B cell (primary cell): ENCODE measurements at regions not wholly inside any gene's neighbourhood (a gene's known extent, or its start where the extent isn't known, plus 50 kb on each side); places are given as distances from the start of the nearest gene placed in this dataset.

Source experiments
- ATAC-seq: fragments of 200-7000 bp; cut with Tn5 transposase; one replicate; pipeline ENCODE4 v1.10.0; 2021; ENCODE audit warnings: low read depth, mild to moderate bottlenecking, moderate number of reproducible peaks, moderate library complexity
- CTCF ChIA-PET: fragments of 350-600 bp; sonication (Branson Sonifier 250); formaldehyde crosslinking; loops from one replicate; lab custom pipeline; 2021; ENCODE audit warnings: antibody characterized with exemption, inconsistent platforms; lab: Charles Lee
- POLR2A ChIA-PET: fragments of 350-600 bp; sonication (Branson Sonifier 250); formaldehyde crosslinking; loops from one replicate; lab custom pipeline; 2021; ENCODE audit warnings: antibody characterized with exemption; lab: Charles Lee
- DNase-seq: peaks from one replicate; pipeline ENCODE4 v3.0.0; 2013
- H2AFZ ChIP-seq: 2 replicates; pipeline ENCODE4 v1.6.1; 2012; ENCODE audit warnings: mild to moderate bottlenecking, low read depth, low read length; ENCODE audit not compliant: insufficient read depth, poor library complexity, severe bottlenecking
- H3K27ac ChIP-seq, 2 donors: 1 replicate in 1 of 2; 2 replicates in 1 of 2; pipeline ENCODE4 v1.5.1; 2012 to 2013; ENCODE audit warnings: low read length in 2 of 2, mild to moderate bottlenecking in 2 of 2, moderate library complexity in 1 of 2
- H3K27me3 ChIP-seq, 4 experiments: fragments of 200-600 bp in 1 of 4; sonication (generic) in 1 of 4; replicated peaks in 1 of 4; 1 replicate in 2 of 4; 2 replicates in 2 of 4; pipeline versions ENCODE4 v1.6.1 to v1.7.0; 2013 to 2016; ENCODE audit warnings: low read length in 3 of 4, mild to moderate bottlenecking in 2 of 4, mixed read lengths in 1 of 4, moderate library complexity in 1 of 4; ENCODE audit not compliant: insufficient read depth in 4 of 4, control insufficient read depth in 3 of 4; ENCODE audit errors: control extremely low read depth in 1 of 4
- H3K36me3 ChIP-seq, 2 experiments: replicated peaks in 1 of 2; 1 replicate in 1 of 2; 2 replicates in 1 of 2; pipeline versions ENCODE4 v1.6.1 to v1.7.1; 2013; ENCODE audit warnings: low read length in 1 of 2; ENCODE audit not compliant: insufficient read depth in 2 of 2, control insufficient read depth in 1 of 2; ENCODE audit errors: control extremely low read depth in 1 of 2, extremely low read depth in 1 of 2
- H3K4me1 ChIP-seq, 2 donors: fragments of 200-600 bp in 1 of 2; sonication (generic) in 1 of 2; 1 replicate in 1 of 2; 2 replicates in 1 of 2; pipeline versions ENCODE4 v1.5.1 to v1.6.1; 2013 to 2017; ENCODE audit warnings: low read length in 2 of 2; ENCODE audit not compliant: control insufficient read depth in 2 of 2, insufficient read depth in 2 of 2
- H3K4me2 ChIP-seq: replicated peaks from 2 replicates; pipeline ENCODE3; 2012; ENCODE audit warnings: mild to moderate bottlenecking, low read depth, low read length; ENCODE audit not compliant: poor library complexity, severe bottlenecking
- H3K4me3 ChIP-seq, 5 experiments: fragments of 200-600 bp in 1 of 5; sonication (generic) in 1 of 5; 1 replicate in 3 of 5; 2 replicates in 2 of 5; pipeline versions ENCODE4 v1.5.1 to v1.7.0; 2011 to 2016; ENCODE audit warnings: low read length in 4 of 5, mild to moderate bottlenecking in 4 of 5, low read depth in 2 of 5, control low read depth in 1 of 5, moderate library complexity in 1 of 5; ENCODE audit not compliant: insufficient read depth in 1 of 5; ENCODE audit errors: control extremely low read depth in 1 of 5, extremely low read depth in 1 of 5
- H3K79me2 ChIP-seq: fragments of 200-600 bp; sonication (generic); one replicate; pipeline ENCODE4 v1.6.0; 2016; ENCODE audit warnings: low read length; ENCODE audit not compliant: control insufficient read depth, insufficient read depth
- H3K9ac ChIP-seq: fragments of 200-600 bp; sonication (generic); 2 replicates; pipeline ENCODE4 v1.6.1; 2017; ENCODE audit warnings: mild to moderate bottlenecking, low read length, moderate library complexity
- H3K9me3 ChIP-seq, 3 donors: one replicate each; pipeline versions ENCODE4 v1.6.1 to v1.7.1; 2013; ENCODE audit warnings: low read length in 2 of 3; ENCODE audit not compliant: control insufficient read depth in 2 of 3, insufficient read depth in 1 of 3; ENCODE audit errors: control extremely low read depth in 1 of 3
- H4K20me1 ChIP-seq: 2 replicates; pipeline ENCODE4 v1.6.0; 2012; ENCODE audit warnings: mild to moderate bottlenecking, low read length; ENCODE audit not compliant: insufficient read depth, control insufficient read depth, poor library complexity, severe bottlenecking
- H3K27ac Mint-ChIP-seq: one replicate; pipeline ENCODE4 v1.8.0; 2021; ENCODE audit warnings: mixed read lengths
- H3K27me3 Mint-ChIP-seq: one replicate; pipeline ENCODE4 v1.8.0; 2021; ENCODE audit warnings: mixed read lengths
- H3K4me1 Mint-ChIP-seq: one replicate; pipeline ENCODE4 v1.8.0; 2021; ENCODE audit warnings: mixed read lengths
- H3K4me3 Mint-ChIP-seq: one replicate; pipeline ENCODE4 v1.8.0; 2021; ENCODE audit warnings: mixed read lengths
- H3K9me3 Mint-ChIP-seq: one replicate; pipeline ENCODE4 v1.8.0; 2022; ENCODE audit warnings: mixed read lengths; ENCODE audit not compliant: insufficient read depth
- EZH2 ChIP-seq: IDR thresholded peaks from 2 replicates; pipeline ENCODE4 v1.6.1; 2012; ENCODE audit warnings: borderline replicate concordance, low read depth, mild to moderate bottlenecking, moderate library complexity, low read length; ENCODE audit not compliant: insufficient read depth, poor library complexity, severe bottlenecking
- WGBS: methylation state at CpG from one replicate; pipeline ENCODE4 v1.1.5; 2013; ENCODE audit warnings: missing lambda C conversion rate; ENCODE audit not compliant: insufficient coverage; 5-methylcytosine and 5-hydroxymethylcytosine counted together
- intact Hi-C: fragments of 100-400 bp; cut with micrococcal nuclease; formaldehyde crosslinking; loops from one replicate; pipeline ENCODE4 v1.10.0; 2022
- TF ChIP-seq, protein P1 (sequence below): fragments of 200-600 bp; IDR thresholded peaks from one replicate; pipeline ENCODE4 v1.8.0; 2022; ENCODE audit warnings: antibody characterized with exemption, mild to moderate bottlenecking

DNA sequence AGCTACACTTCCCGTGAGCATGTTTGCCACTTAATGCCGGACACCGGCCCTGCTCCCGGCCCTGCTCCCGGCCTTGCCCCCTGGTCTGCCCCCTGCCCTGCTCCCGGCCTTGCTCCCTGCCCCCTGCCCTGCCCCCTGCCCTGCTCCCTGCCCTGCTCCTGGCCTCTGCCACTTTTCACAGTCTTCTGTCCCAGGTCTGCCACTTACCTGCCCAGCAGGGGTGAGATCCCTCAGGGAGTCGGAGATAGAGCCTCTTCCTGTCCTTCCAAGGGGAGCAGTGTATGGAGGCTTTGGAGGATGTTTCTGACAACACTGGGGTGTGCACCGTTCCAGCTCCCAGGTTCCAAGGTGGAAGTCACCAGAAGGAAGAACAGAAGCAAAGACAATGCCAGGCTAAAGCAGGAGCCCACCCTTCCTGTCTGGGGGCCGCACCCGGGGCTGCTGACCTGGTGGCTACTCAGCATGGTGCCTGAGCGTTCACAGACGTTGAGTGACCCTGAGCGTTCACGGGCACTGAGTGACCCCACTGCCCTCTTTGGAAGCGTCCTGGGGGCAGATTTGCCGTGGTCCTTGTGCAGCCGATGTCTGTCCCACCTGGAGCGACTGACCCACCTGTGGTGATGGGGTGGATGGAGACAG, 199.8 kb downstream of the DLL1 start:
- Histone ChIP-seq H3K4me2 (no peak overlapping the region), H3K9me3 (peaks cover 0 to 18% (median 0%) of the 10 kb centered on the region in 3 donors), H3K27me3 (peaks cover 0 to under 1% (median 0%) of the 10 kb centered on the region in 4 experiments), H3K36me3 (no peaks in the 10 kb centered on the region), H3K4me3 (no peak overlapping the region), H3K9ac (no peak overlapping the region), H3K4me1 (peaks cover 26 to 29% of the 10 kb centered on the region in 2 donors), H4K20me1 (no peaks in the 10 kb centered on the region), H3K27ac (no peak overlapping the region), H3K79me2 (no peaks in the 10 kb centered on the region), H2AFZ (no peak overlapping the region)
- Mint-ChIP-seq H3K4me3 (no peak overlapping the region), H3K27ac (no peak overlapping the region), H3K4me1 (peaks cover 33% of the 10 kb centered on the region), H3K9me3 (no peaks in the 10 kb centered on the region), H3K27me3 (no peaks in the 10 kb centered on the region)
- TF ChIP-seq, protein P1, sequence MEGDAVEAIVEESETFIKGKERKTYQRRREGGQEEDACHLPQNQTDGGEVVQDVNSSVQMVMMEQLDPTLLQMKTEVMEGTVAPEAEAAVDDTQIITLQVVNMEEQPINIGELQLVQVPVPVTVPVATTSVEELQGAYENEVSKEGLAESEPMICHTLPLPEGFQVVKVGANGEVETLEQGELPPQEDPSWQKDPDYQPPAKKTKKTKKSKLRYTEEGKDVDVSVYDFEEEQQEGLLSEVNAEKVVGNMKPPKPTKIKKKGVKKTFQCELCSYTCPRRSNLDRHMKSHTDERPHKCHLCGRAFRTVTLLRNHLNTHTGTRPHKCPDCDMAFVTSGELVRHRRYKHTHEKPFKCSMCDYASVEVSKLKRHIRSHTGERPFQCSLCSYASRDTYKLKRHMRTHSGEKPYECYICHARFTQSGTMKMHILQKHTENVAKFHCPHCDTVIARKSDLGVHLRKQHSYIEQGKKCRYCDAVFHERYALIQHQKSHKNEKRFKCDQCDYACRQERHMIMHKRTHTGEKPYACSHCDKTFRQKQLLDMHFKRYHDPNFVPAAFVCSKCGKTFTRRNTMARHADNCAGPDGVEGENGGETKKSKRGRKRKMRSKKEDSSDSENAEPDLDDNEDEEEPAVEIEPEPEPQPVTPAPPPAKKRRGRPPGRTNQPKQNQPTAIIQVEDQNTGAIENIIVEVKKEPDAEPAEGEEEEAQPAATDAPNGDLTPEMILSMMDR: no peak
- TF ChIP-seq EZH2: no peak
- DNase-seq (no peak), ATAC-seq (no peak)
- 99% methylated on average over 17 of the region's 18 CpGs for WGBS
- POLR2A ChIA-PET: no interaction called here
- CTCF ChIA-PET: no interaction called here
- intact Hi-C loops: no loop called here

DNA sequence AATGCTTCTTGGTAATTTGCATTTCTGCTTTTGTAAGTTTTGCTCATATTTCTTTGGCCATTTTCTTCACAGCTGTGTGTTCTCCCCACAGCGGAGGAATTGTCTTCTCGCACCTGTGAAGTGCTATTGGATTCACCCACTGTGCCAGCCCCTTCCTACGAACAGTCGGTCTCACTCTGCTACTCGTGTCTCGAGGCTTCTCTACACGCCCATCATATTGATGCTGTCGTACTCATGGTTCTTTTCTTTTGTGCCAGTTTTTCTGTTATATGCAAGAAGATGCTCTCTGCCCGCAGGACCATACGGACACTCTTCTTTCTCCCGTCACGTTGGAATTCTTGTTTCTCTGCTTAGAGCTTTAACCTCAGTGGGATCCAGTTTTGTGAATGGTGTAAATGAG, 200.3 kb downstream of the DLL1 start:
- POLR2A ChIA-PET: no interaction called here
- no peak for DNase-seq
- no peak for ATAC-seq
- Histone ChIP-seq H3K4me3 (no peak overlapping the region), H3K27ac (no peak overlapping the region), H4K20me1 (no peaks in the 10 kb centered on the region), H3K27me3 (no peaks in the 10 kb centered on the region), H3K79me2 (no peaks in the 10 kb centered on the region), H3K9ac (no peak overlapping the region), H3K36me3 (no peaks in the 10 kb centered on the region), H2AFZ (no peak overlapping the region), H3K9me3 (peaks cover 0 to 18% (median 0%) of the 10 kb centered on the region in 3 donors), H3K4me1 (peaks cover 26 to 29% of the 10 kb centered on the region in 2 donors), H3K4me2 (no peak overlapping the region)
- peak overlapping the region; percentile 94 for H3K27ac Mint-ChIP-seq
- CTCF ChIA-PET: no interaction called here
- H3K27me3 Mint-ChIP-seq: no peaks in the 10 kb centered on the region
- intact Hi-C loops: no loop called here
- TF ChIP-seq EZH2: no peak
- TF ChIP-seq, protein P1: no peak
- H3K4me3 Mint-ChIP-seq: peak overlapping the region; percentile 89
- H3K9me3 Mint-ChIP-seq: no peaks in the 10 kb centered on the region
- WGBS: 75% methylated on average over 12 of the region's 12 CpGs
- peaks cover 33% of the 10 kb centered on the region for H3K4me1 Mint-ChIP-seq
